H1 (cell line): ENCODE measurements at regions not wholly inside any gene's neighbourhood (a gene's known extent, or its start where the extent isn't known, plus 50 kb on each side); places are given as distances from the start of the nearest gene placed in this dataset.

Experiments
- ATF3 ChIP-seq: IDR thresholded peaks from 2 replicates; pipeline ENCODE4 v1.6.1; 2011; ENCODE audit warnings: low read depth, mild to moderate bottlenecking, low read length; ENCODE audit not compliant: insufficient read depth
- EZH2 ChIP-seq: fragments of 200-600 bp; sonication (generic); IDR thresholded peaks from 2 replicates; pipeline ENCODE4 v1.7.1; 2012; ENCODE audit warnings: low read depth, mild to moderate bottlenecking, moderate library complexity, low read length, inconsistent platforms; ENCODE audit not compliant: severe bottlenecking
- FOSL1 ChIP-seq: IDR thresholded peaks from 2 replicates; pipeline ENCODE4 v1.6.1; 2011; ENCODE audit warnings: mild to moderate bottlenecking, low read depth, low read length, moderate library complexity; ENCODE audit not compliant: insufficient read depth
- NRF1 ChIP-seq: IDR thresholded peaks from 2 replicates; pipeline ENCODE4 v1.6.1; 2011; ENCODE audit warnings: mild to moderate bottlenecking, low read depth, low read length, improper control_type of control experiment
- PHF8 ChIP-seq: fragments of 200-600 bp; sonication (generic); conservative IDR thresholded peaks from 2 replicates; pipeline ENCODE4 v1.7.1; 2012; ENCODE audit warnings: low read depth, mild to moderate bottlenecking, inconsistent platforms, low read length, moderate library complexity
- POLR2A ChIP-seq, 2 experiments: IDR thresholded peaks; 1 replicate in 1 of 2; 2 replicates in 1 of 2; pipeline ENCODE4 v1.6.1; 2011; ENCODE audit warnings: low read depth in 2 of 2, low read length in 2 of 2, mild to moderate bottlenecking in 2 of 2; ENCODE audit errors: control extremely low read depth in 1 of 2
- TAF1 ChIP-seq: IDR thresholded peaks from 2 replicates; pipeline ENCODE4 v1.6.1; 2011; ENCODE audit warnings: mild to moderate bottlenecking, low read depth, low read length
- YY1 ChIP-seq: IDR thresholded peaks from 2 replicates; pipeline ENCODE4 v1.6.1; 2011; ENCODE audit warnings: low read depth, mild to moderate bottlenecking, low read length

GRCh38 chr2:128835974-128836373 lies 517.3 kb upstream of the HS6ST1 start:
- TF ChIP-seq TAF1 (no peak), PHF8 (no peak), NRF1 (no peak), YY1 (no peak), POLR2A (IDR thresholded peaks at IDR 0.05; ENCODE audit: control extremely low read depth in 1 of 2, low read depth in 2 of 2, low read length in 2 of 2) (no peak), EZH2 (no peak), ATF3 (no peak), FOSL1 (no peak)
